Activated CD4-positive, alpha-beta T cell treated with anti-CD3 and anti-CD28 coated beads for 24 hours (primary cell): ENCODE measurements at regions not wholly inside any gene's neighbourhood (a gene's known extent, or its start where the extent isn't known, plus 50 kb on each side); places are given as distances from the start of the nearest gene placed in this dataset.
"Not testable (repeated sequence)": the region's sequence is repeated elsewhere in the genome, so short reads cannot be mapped to it uniquely, and the experiment has no call there.

ENCODE experiments used
- DNase-seq, 2 donors: peaks; one replicate each; pipeline ENCODE4 v3.0.0-alpha.2; 2020; ENCODE audit warnings: low read depth in 2 of 2

- not testable (repeated sequence) for DNase-seq
These were observed 75.0 kb downstream of the C9orf50 start for GRCh38 chr9:129545876-129546275.

GRCh38 chr9:129544761-129545160 is 76.1 kb downstream of the C9orf50 start:
- DNase-seq: no peak

- no peak for DNase-seq
These were observed 78.2 kb downstream of the C9orf50 start for GRCh38 chr9:129542741-129543140.

- DNase-seq: no peak
These were observed 79.6 kb downstream of the C9orf50 start for GRCh38 chr9:129541270-129541669.

GRCh38 chr9:129539446-129539845 is 81.5 kb downstream of the C9orf50 start:
- no peak for DNase-seq

GRCh38 chr9:129531860-129532402 is 89.0 kb downstream of the C9orf50 start:
- not testable (repeated sequence) for DNase-seq

- not testable (repeated sequence) for DNase-seq
These were observed 92.9 kb downstream of the C9orf50 start for GRCh38 chr9:129527955-129528354.

- DNase-seq: no peak
These were observed 95.2 kb downstream of the C9orf50 start for GRCh38 chr9:129525656-129526196.

GRCh38 chr9:129524582-129525270 is 96.2 kb downstream of the C9orf50 start:
- no peak for DNase-seq

- no peak for DNase-seq
These were observed 96.8 kb downstream of the C9orf50 start for GRCh38 chr9:129523943-129524581.

GRCh38 chr9:129522351-129522750 is 98.5 kb downstream of the C9orf50 start:
- DNase-seq: no peak

- DNase-seq: no peak
These were observed 100.8 kb downstream of the C9orf50 start for GRCh38 chr9:129520082-129520481.

GRCh38 chr9:129518074-129518473 is 102.8 kb downstream of the C9orf50 start:
- no peak for DNase-seq

- DNase-seq: no peak
These were observed 103.9 kb downstream of the C9orf50 start for GRCh38 chr9:129517006-129517405.

- no peak for DNase-seq
These were observed 106.0 kb downstream of the C9orf50 start for GRCh38 chr9:129514891-129515290.

- no peak for DNase-seq
These were observed 106.4 kb downstream of the C9orf50 start for GRCh38 chr9:129514497-129514867.

GRCh38 chr9:129513856-129514496 is 106.9 kb downstream of the C9orf50 start:
- DNase-seq: no peak

GRCh38 chr9:129513282-129513681 is 107.6 kb downstream of the C9orf50 start:
- no peak for DNase-seq

- no peak for DNase-seq
These were observed 109.5 kb downstream of the C9orf50 start for GRCh38 chr9:129511285-129511900.

GRCh38 chr9:129509533-129509928 is 111.4 kb downstream of the C9orf50 start:
- DNase-seq: no peak

GRCh38 chr9:129507805-129508204 is 113.1 kb downstream of the C9orf50 start:
- no peak for DNase-seq

GRCh38 chr9:129506892-129507291 is 114.0 kb downstream of the C9orf50 start:
- DNase-seq: no peak
